Bronchial epithelial cell (primary cell): ENCODE measurements at regions not wholly inside any gene's neighbourhood (a gene's known extent, or its start where the extent isn't known, plus 50 kb on each side); places are given as distances from the start of the nearest gene placed in this dataset.

ENCODE experiments used
- DNase-seq: peaks from one replicate; pipeline ENCODE4 v3.0.0-alpha.2; 2010; ENCODE audit warnings: low read depth
- FAIRE-seq: peaks from 2 replicates; lab custom pipeline; 2011; peaks lifted over from hg19 to GRCh38; lab: Jason Lieb, UNC
- H3K27me3 ChIP-seq: 2 replicates; pipeline ENCODE4 v1.5.1; 2011; ENCODE audit warnings: low read length; ENCODE audit not compliant: control insufficient read depth, insufficient read depth
- H3K36me3 ChIP-seq: 2 replicates; pipeline ENCODE4 v1.5.1; 2011; ENCODE audit warnings: low read length; ENCODE audit not compliant: control insufficient read depth, insufficient read depth
- H3K4me3 ChIP-seq: 2 replicates; pipeline ENCODE4 v1.5.1; 2011; ENCODE audit warnings: mild to moderate bottlenecking, low read depth, low read length, control low read depth
- TF ChIP-seq, protein P1 (sequence below): IDR thresholded peaks from 2 replicates; pipeline ENCODE4 v1.5.1; 2011; ENCODE audit warnings: mild to moderate bottlenecking, moderate library complexity, low read length, control low read depth, inconsistent platforms; ENCODE audit not compliant: insufficient read depth, severe bottlenecking

- Histone ChIP-seq H3K36me3 (no peaks in the 10 kb centered on the region), H3K27me3 (no peaks in the 10 kb centered on the region), H3K4me3 (no peak overlapping the region)
- TF ChIP-seq, protein P1, sequence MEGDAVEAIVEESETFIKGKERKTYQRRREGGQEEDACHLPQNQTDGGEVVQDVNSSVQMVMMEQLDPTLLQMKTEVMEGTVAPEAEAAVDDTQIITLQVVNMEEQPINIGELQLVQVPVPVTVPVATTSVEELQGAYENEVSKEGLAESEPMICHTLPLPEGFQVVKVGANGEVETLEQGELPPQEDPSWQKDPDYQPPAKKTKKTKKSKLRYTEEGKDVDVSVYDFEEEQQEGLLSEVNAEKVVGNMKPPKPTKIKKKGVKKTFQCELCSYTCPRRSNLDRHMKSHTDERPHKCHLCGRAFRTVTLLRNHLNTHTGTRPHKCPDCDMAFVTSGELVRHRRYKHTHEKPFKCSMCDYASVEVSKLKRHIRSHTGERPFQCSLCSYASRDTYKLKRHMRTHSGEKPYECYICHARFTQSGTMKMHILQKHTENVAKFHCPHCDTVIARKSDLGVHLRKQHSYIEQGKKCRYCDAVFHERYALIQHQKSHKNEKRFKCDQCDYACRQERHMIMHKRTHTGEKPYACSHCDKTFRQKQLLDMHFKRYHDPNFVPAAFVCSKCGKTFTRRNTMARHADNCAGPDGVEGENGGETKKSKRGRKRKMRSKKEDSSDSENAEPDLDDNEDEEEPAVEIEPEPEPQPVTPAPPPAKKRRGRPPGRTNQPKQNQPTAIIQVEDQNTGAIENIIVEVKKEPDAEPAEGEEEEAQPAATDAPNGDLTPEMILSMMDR = no peak
- FAIRE-seq (no peak), DNase-seq (peak; percentile 72)
These were observed 187.8 kb downstream of the SHQ1 start for GRCh38 chr3:72660270-72661114.

GRCh38 chr3:72659596-72659995 is 188.6 kb downstream of the SHQ1 start:
- TF ChIP-seq, protein P1 = no peak
- DNase-seq (no peak), FAIRE-seq (no peak)
- H3K4me3 ChIP-seq = no peak overlapping the region
- no peaks in the 10 kb centered on the region for H3K27me3 ChIP-seq
- H3K36me3 ChIP-seq = no peaks in the 10 kb centered on the region

GRCh38 chr3:72659188-72659587 is 189.1 kb downstream of the SHQ1 start:
- H3K4me3 ChIP-seq = no peak overlapping the region
- no peak for DNase-seq
- no peaks in the 10 kb centered on the region for H3K36me3 ChIP-seq
- H3K27me3 ChIP-seq = no peaks in the 10 kb centered on the region
- TF ChIP-seq, protein P1 = no peak
- FAIRE-seq = no peak

GRCh38 chr3:72658466-72659100 is 189.7 kb downstream of the SHQ1 start:
- H3K27me3 ChIP-seq = no peaks in the 10 kb centered on the region
- no peaks in the 10 kb centered on the region for H3K36me3 ChIP-seq
- H3K4me3 ChIP-seq = no peak overlapping the region
- TF ChIP-seq, protein P1 = no peak
- DNase-seq = peak; percentile 85
- no peak for FAIRE-seq

GRCh38 chr3:72657666-72658065 is 190.6 kb downstream of the SHQ1 start:
- no peaks in the 10 kb centered on the region for H3K36me3 ChIP-seq
- TF ChIP-seq, protein P1 = no peak
- FAIRE-seq (no peak), DNase-seq (peak; percentile 55)
- H3K27me3 ChIP-seq = no peaks in the 10 kb centered on the region
- no peak overlapping the region for H3K4me3 ChIP-seq
